ENCODE measurements at regions not wholly inside any gene's neighbourhood (a gene's known extent, or its start where the extent isn't known, plus 50 kb on each side); places are given as distances from the start of the nearest gene placed in this dataset.

DNA sequence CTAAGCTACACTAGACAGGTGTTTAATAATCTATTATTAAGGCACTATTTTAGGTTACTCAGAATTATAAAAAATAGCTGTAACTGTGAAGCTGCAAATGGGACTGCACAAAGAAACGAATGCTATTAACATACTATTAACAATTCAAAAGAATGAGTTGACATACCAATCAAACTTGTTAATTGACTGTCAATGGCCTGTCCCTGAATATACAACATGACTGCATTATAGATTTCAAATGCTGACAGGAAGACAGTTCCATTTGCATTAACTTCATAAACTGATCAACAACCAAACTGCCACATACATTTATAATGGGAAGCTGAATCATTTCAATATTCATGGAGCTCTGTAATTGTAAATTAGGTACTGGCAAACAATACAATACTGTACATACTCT, 169.0 kb upstream of the NANOGP8 start:
- no peak for TF ChIP-seq POLR2A (IDR thresholded peaks at IDR 0.05; ENCODE audit: low read depth, low read length)
- TF ChIP-seq TAF1 (IDR thresholded peaks at IDR 0.05; ENCODE audit: low read depth, low read length) = no peak
- no peak for TF ChIP-seq POLR2AphosphoS5 (IDR thresholded peaks at IDR 0.05; ENCODE audit: low read depth, low read length)
- no peak for TF ChIP-seq POU2F2 (IDR thresholded peaks at IDR 0.05; ENCODE audit: low read depth, low read length)
- TF ChIP-seq SPI1 (IDR thresholded peaks at IDR 0.05; ENCODE audit: low read depth, low read length) = no peak
